ENCODE measurements at regions not wholly inside any gene's neighbourhood (a gene's known extent, or its start where the extent isn't known, plus 50 kb on each side); places are given as distances from the start of the nearest gene placed in this dataset.

- DNase-seq (ENCODE audit: low read depth, low spot score) = no peak
- in situ Hi-C loops (cut with HindIII; ENCODE audit: low pct_unique_long_range_greater_than_20kb, low sequenced_read_pairs) = no loop called here
Observed at GRCh38 chr4:147044241-147044640, 98.6 kb upstream of the TTC29 start.

GRCh38 chr4:147049946-147050345 is 104.3 kb upstream of the TTC29 start:
- in situ Hi-C loops (cut with HindIII; ENCODE audit: low pct_unique_long_range_greater_than_20kb, low sequenced_read_pairs) = no loop called here
- no peak for DNase-seq (ENCODE audit: low read depth, low spot score)

- in situ Hi-C loops (cut with HindIII; ENCODE audit: low pct_unique_long_range_greater_than_20kb, low sequenced_read_pairs) = no loop called here
- DNase-seq (ENCODE audit: low read depth, low spot score) = no peak
Observed at GRCh38 chr4:147050356-147050765, 104.7 kb upstream of the TTC29 start.

- in situ Hi-C loops (cut with HindIII; ENCODE audit: low pct_unique_long_range_greater_than_20kb, low sequenced_read_pairs) = no loop called here
- no peak for DNase-seq (ENCODE audit: low read depth, low spot score)
Observed at GRCh38 chr4:147052361-147052760, 106.7 kb upstream of the TTC29 start.

GRCh38 chr4:147054228-147054872 is 108.7 kb upstream of the TTC29 start:
- DNase-seq (ENCODE audit: low read depth, low spot score) = no peak
- in situ Hi-C loops (cut with HindIII; ENCODE audit: low pct_unique_long_range_greater_than_20kb, low sequenced_read_pairs) = no loop called here

- in situ Hi-C loops (cut with HindIII; ENCODE audit: low pct_unique_long_range_greater_than_20kb, low sequenced_read_pairs) = no loop called here
- DNase-seq (ENCODE audit: low read depth, low spot score) = peak; percentile 24
Observed at GRCh38 chr4:147056940-147057610, 111.4 kb upstream of the TTC29 start.

GRCh38 chr4:147057611-147058190 is 112.0 kb upstream of the TTC29 start:
- in situ Hi-C loops (cut with HindIII; ENCODE audit: low pct_unique_long_range_greater_than_20kb, low sequenced_read_pairs) = no loop called here
- DNase-seq (ENCODE audit: low read depth, low spot score) = peak; percentile 6

GRCh38 chr4:147059064-147059731 is 113.5 kb upstream of the TTC29 start:
- DNase-seq (ENCODE audit: low read depth, low spot score) = no peak
- in situ Hi-C loops (cut with HindIII; ENCODE audit: low pct_unique_long_range_greater_than_20kb, low sequenced_read_pairs) = no loop called here

GRCh38 chr4:147060151-147060931 is 114.7 kb upstream of the TTC29 start:
- in situ Hi-C loops (cut with HindIII; ENCODE audit: low pct_unique_long_range_greater_than_20kb, low sequenced_read_pairs) = no loop called here
- DNase-seq (ENCODE audit: low read depth, low spot score) = no peak

GRCh38 chr4:147064856-147065255 is 119.2 kb upstream of the TTC29 start:
- DNase-seq (ENCODE audit: low read depth, low spot score) = no peak
- in situ Hi-C loops (cut with HindIII; ENCODE audit: low pct_unique_long_range_greater_than_20kb, low sequenced_read_pairs) = no loop called here

- in situ Hi-C loops (cut with HindIII; ENCODE audit: low pct_unique_long_range_greater_than_20kb, low sequenced_read_pairs) = no loop called here
- DNase-seq (ENCODE audit: low read depth, low spot score) = no peak
Observed at GRCh38 chr4:147068564-147068963, 122.9 kb upstream of the TTC29 start.

GRCh38 chr4:147071209-147071740 is 125.6 kb upstream of the TTC29 start:
- no peak for DNase-seq (ENCODE audit: low read depth, low spot score)
- in situ Hi-C loops (cut with HindIII; ENCODE audit: low pct_unique_long_range_greater_than_20kb, low sequenced_read_pairs) = no loop called here

GRCh38 chr4:147076179-147076578 is 130.5 kb upstream of the TTC29 start:
- no peak for DNase-seq (ENCODE audit: low read depth, low spot score)
- in situ Hi-C loops (cut with HindIII; ENCODE audit: low pct_unique_long_range_greater_than_20kb, low sequenced_read_pairs) = no loop called here

GRCh38 chr4:147076728-147077127 is 131.1 kb upstream of the TTC29 start:
- in situ Hi-C loops (cut with HindIII; ENCODE audit: low pct_unique_long_range_greater_than_20kb, low sequenced_read_pairs) = no loop called here
- DNase-seq (ENCODE audit: low read depth, low spot score) = no peak

GRCh38 chr4:147078362-147078761 is 132.7 kb upstream of the TTC29 start:
- in situ Hi-C loops (cut with HindIII; ENCODE audit: low pct_unique_long_range_greater_than_20kb, low sequenced_read_pairs) = no loop called here
- DNase-seq (ENCODE audit: low read depth, low spot score) = no peak

GRCh38 chr4:147078875-147079658 is 133.4 kb upstream of the TTC29 start:
- in situ Hi-C loops (cut with HindIII; ENCODE audit: low pct_unique_long_range_greater_than_20kb, low sequenced_read_pairs) = no loop called here

GRCh38 chr4:147084861-147085260 is 139.2 kb upstream of the TTC29 start:
- in situ Hi-C loops (cut with HindIII; ENCODE audit: low pct_unique_long_range_greater_than_20kb, low sequenced_read_pairs) = no loop called here
- no peak for DNase-seq (ENCODE audit: low read depth, low spot score)

More at GRCh38 chr4:147078875-147079658, 133.4 kb upstream of the TTC29 start:
- DNase-seq (ENCODE audit: low read depth, low spot score) = no peak
